KG1 (cell line): ENCODE measurements at regions not wholly inside any gene's neighbourhood (a gene's known extent, or its start where the extent isn't known, plus 50 kb on each side); places are given as distances from the start of the nearest gene placed in this dataset.
"Not testable (repeated sequence)": the region's sequence is repeated elsewhere in the genome, so short reads cannot be mapped to it uniquely, and the experiment has no call there.

Experiments used
- DNase-seq: peaks from one replicate; lab custom pipeline; 2025; lab: John Stamatoyannopoulos, UW

- DNase-seq = no peak
These were observed 119.3 kb upstream of the ZBTB40 start for GRCh38 chr1:22332424-22332717.

GRCh38 chr1:22332795-22333499 is 118.7 kb upstream of the ZBTB40 start:
- no peak for DNase-seq

GRCh38 chr1:22333516-22334121 is 118.0 kb upstream of the ZBTB40 start:
- no peak for DNase-seq

GRCh38 chr1:22334860-22335550 is 116.6 kb upstream of the ZBTB40 start:
- no peak for DNase-seq

- DNase-seq = not testable (repeated sequence)
These were observed 115.4 kb upstream of the ZBTB40 start for GRCh38 chr1:22336274-22336673.

GRCh38 chr1:22336696-22337545 is 114.7 kb upstream of the ZBTB40 start:
- not testable (repeated sequence) for DNase-seq

- no peak for DNase-seq
These were observed 113.4 kb upstream of the ZBTB40 start for GRCh38 chr1:22338071-22338765.

GRCh38 chr1:22339237-22339636 is 112.4 kb upstream of the ZBTB40 start:
- DNase-seq = no peak

- DNase-seq = no peak
These were observed 111.6 kb upstream of the ZBTB40 start for GRCh38 chr1:22340066-22340465.

GRCh38 chr1:22340873-22341272 is 110.8 kb upstream of the ZBTB40 start:
- DNase-seq = no peak

GRCh38 chr1:22341791-22342605 is 109.7 kb upstream of the ZBTB40 start:
- DNase-seq = no peak

- no peak for DNase-seq
These were observed 108.9 kb upstream of the ZBTB40 start for GRCh38 chr1:22342734-22343191.

- no peak for DNase-seq
These were observed 108.0 kb upstream of the ZBTB40 start for GRCh38 chr1:22343456-22344328.

GRCh38 chr1:22344329-22344630 is 107.4 kb upstream of the ZBTB40 start:
- no peak for DNase-seq

GRCh38 chr1:22344851-22345560 is 106.6 kb upstream of the ZBTB40 start:
- DNase-seq = no peak

GRCh38 chr1:22347854-22348760 is 103.5 kb upstream of the ZBTB40 start:
- no peak for DNase-seq

- no peak for DNase-seq
These were observed 102.1 kb upstream of the ZBTB40 start for GRCh38 chr1:22349362-22350043.
